Fibroblast of lung (primary cell): ENCODE measurements at regions not wholly inside any gene's neighbourhood (a gene's known extent, or its start where the extent isn't known, plus 50 kb on each side); places are given as distances from the start of the nearest gene placed in this dataset.

Source experiments
- CTCF ChIP-seq, 2 donors: IDR thresholded peaks in 1 of 2; conservative IDR thresholded peaks in 1 of 2; 1 replicate in 1 of 2; 2 replicates in 1 of 2; pipeline ENCODE4 v1.5.1; 2011 to 2012; ENCODE audit warnings: low read length in 2 of 2, control low read depth in 1 of 2, inconsistent platforms in 1 of 2, low read depth in 1 of 2, mild to moderate bottlenecking in 1 of 2
- EZH2 ChIP-seq: IDR thresholded peaks from 2 replicates; pipeline ENCODE4 v1.5.1; 2012; ENCODE audit warnings: low read length, control low read depth, mild to moderate bottlenecking; ENCODE audit errors: missing control alignments

- TF ChIP-seq CTCF (conservative IDR thresholded peaks at IDR 0.05 in 1 of 2, IDR thresholded peaks at IDR 0.05 in 1 of 2; ENCODE audit: low read depth in 1 of 2, low read length in 2 of 2) (no peak), EZH2 (no peak)
Observed at GRCh38 chr2:53504507-53504906, 263.1 kb upstream of the CHAC2 start.
